ENCODE measurements at regions not wholly inside any gene's neighbourhood (a gene's known extent, or its start where the extent isn't known, plus 50 kb on each side); places are given as distances from the start of the nearest gene placed in this dataset.

- ChIA-PET POLR2A (no interaction called here), CTCF (no interaction called here)
- no peak for DNase-seq (ENCODE audit: extremely low spot score)
- TF ChIP-seq CTCF (IDR thresholded peaks at IDR 0.05; ENCODE audit: control extremely low read depth, extremely low read depth, low read depth, missing control alignments), result no peak
Observed at GRCh38 chr13:103213152-103213551, 146.9 kb upstream of the SLC10A2 start.

GRCh38 chr13:103210348-103210747 lies 144.1 kb upstream of the SLC10A2 start:
- POLR2A ChIA-PET, result no interaction called here
- no peak for DNase-seq (ENCODE audit: extremely low spot score)
- TF ChIP-seq CTCF (IDR thresholded peaks at IDR 0.05; ENCODE audit: control extremely low read depth, extremely low read depth, low read depth, missing control alignments), result no peak
- CTCF ChIA-PET, result no interaction called here

GRCh38 chr13:103203735-103204330 lies 137.6 kb upstream of the SLC10A2 start:
- CTCF ChIA-PET, result no interaction called here
- POLR2A ChIA-PET, result no interaction called here
- no peak for TF ChIP-seq CTCF (IDR thresholded peaks at IDR 0.05; ENCODE audit: control extremely low read depth, extremely low read depth, low read depth, missing control alignments)
- DNase-seq (ENCODE audit: extremely low spot score), result no peak

GRCh38 chr13:103200118-103200885 lies 134.1 kb upstream of the SLC10A2 start:
- no peak for DNase-seq (ENCODE audit: extremely low spot score)
- ChIA-PET CTCF (no interaction called here), POLR2A (no interaction called here)
- no peak for TF ChIP-seq CTCF (IDR thresholded peaks at IDR 0.05; ENCODE audit: control extremely low read depth, extremely low read depth, low read depth, missing control alignments)

- DNase-seq (ENCODE audit: extremely low spot score), result no peak
- ChIA-PET CTCF (interaction anchor here (1.2 kb wide), 1 partner anchor 11 kb away, joined by 3 read pairs; no protein-coding TSS in a partner anchor), POLR2A (no interaction called here)
- TF ChIP-seq CTCF (IDR thresholded peaks at IDR 0.05; ENCODE audit: control extremely low read depth, extremely low read depth, low read depth, missing control alignments), result no peak
Observed at GRCh38 chr13:103199380-103200088, 133.3 kb upstream of the SLC10A2 start.

GRCh38 chr13:103196356-103196755 lies 130.1 kb upstream of the SLC10A2 start:
- ChIA-PET POLR2A (no interaction called here), CTCF (interaction anchor here (1.1 kb wide), 1 partner anchor 12 kb away, joined by 3 read pairs; no protein-coding TSS in a partner anchor)
- DNase-seq (ENCODE audit: extremely low spot score), result no peak
- TF ChIP-seq CTCF (IDR thresholded peaks at IDR 0.05; ENCODE audit: control extremely low read depth, extremely low read depth, low read depth, missing control alignments), result no peak
